NOMO-1 treated with dmso at 0.1 percent for 144 hours (cell line): ENCODE measurements at regions not wholly inside any gene's neighbourhood (a gene's known extent, or its start where the extent isn't known, plus 50 kb on each side); places are given as distances from the start of the nearest gene placed in this dataset.
A peak's percentile ranks its signal among the peaks of the same experiment; 100 is the strongest.
"Not testable (repeated sequence)": the region's sequence is repeated elsewhere in the genome, so short reads cannot be mapped to it uniquely, and the experiment has no call there.

Experiments
- DNase-seq: peaks from one replicate; lab custom pipeline; 2025; ENCODE audit not compliant: unreplicated experiment; lab: John Stamatoyannopoulos, UW

DNA sequence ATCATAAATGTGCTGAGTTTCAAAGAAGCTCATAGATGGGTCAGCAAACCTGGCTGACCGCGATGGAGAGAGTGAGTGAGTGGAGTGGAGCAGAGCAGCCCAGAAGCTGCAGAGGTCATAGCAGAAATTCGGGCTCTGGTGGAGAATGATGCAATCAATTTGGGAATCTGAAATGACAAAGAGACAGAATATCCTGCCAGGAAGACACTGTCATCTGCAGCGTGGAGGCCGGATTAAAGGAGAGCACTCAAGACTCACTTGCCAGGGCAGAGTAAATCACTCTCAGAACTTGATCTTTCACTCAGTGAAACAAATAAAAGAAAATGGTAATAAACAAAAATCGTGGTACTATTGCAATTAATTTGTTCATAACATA lies 109.6 kb upstream of the RREB1 start:
- DNase-seq = no peak

DNA sequence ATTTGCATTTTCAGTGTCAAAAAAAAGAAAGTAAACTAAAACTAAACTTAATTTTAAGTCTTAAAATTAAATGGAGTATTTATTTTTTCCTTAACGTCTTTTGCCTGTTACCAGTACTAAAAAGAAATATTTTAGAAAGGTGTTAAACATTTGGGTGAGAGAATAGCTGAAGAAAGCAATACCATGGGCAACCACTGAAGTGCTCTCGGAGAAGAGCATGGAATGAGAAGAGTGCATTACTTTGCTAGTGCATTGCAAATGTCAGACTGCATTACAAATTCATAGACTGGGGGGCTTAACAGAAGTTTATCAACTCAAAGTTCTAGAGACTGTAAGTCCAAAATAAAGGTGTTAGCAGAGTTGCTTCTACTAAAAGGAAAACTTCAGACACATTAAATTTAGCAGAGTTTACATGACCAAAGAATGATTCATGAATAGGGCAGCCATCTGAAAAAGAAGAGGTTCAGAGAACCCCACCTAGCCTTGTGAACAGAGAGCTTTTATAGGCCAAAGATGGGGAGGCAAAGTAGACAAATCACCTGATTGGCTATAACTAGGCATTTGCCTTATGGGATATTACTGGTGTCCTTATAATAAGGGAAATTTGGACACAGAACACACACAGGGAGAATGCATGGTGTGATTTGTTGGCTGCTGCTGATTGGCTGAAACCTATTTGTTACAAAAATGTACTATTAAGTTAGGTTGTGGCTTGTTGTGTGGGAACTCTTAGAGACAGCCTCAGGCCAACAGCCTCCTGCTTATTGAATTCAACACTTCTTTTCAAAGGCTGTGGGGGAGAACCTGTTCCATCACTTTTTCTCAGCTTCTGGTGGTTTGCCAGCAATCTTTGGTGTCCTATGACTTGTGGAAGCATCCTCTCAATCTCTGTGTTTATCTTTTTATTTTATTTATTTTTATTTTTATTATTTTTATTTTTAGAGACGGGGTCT lies 106.7 kb upstream of the RREB1 start:
- DNase-seq = no peak

DNA sequence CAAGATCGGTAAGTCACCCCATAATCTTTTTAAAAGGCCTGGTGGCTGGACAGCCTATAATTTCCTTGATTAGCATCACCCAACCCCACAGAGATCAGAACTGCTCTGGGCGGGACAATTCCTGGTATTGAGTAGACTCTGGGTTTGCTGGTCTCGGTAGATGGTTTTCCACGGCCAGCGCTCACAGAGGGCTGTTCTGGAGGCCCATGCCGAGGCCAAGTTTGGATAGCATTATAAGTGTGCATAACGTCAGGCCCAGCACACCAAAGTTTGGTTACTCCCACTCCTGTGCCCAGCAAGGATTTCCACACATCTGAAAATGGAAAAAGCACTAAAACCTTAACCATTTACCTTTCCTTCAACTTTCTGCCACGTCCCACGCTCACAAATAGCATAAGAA lies 104.7 kb upstream of the RREB1 start:
- no peak for DNase-seq

DNA sequence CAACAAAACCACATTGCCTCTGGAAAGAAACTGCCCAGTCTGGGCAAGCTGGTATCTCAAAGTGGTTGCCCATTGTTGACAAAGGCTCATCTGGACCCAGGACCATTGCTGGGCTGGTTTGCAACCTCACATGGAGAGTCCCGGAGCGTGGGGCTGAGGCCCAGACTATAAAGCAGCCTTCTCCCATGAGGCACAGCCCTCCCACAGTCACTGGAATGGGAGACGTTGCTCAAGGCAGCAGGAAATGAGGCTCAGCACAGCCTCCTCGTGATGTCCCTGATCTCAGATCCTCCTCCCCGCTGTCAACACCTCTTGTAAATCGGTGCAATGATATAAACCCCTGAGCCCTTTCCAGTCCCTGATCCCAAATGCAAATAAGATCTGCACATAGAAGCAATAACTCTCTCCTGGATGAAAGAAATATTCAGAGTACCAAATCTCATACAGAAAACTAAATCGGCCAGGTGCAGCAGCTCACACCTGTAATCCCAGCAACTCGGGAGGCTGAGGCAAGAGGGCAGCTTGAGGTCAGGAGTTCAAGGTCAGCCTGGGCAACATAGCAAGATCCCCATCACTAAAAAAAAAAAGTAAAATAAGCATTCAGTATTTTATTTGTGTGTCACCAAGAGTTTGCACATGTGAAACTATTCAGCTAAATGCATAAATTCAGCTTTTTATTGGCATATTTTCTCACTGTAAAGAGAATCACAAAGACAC lies 103.0 kb upstream of the RREB1 start:
- DNase-seq = no peak

DNA sequence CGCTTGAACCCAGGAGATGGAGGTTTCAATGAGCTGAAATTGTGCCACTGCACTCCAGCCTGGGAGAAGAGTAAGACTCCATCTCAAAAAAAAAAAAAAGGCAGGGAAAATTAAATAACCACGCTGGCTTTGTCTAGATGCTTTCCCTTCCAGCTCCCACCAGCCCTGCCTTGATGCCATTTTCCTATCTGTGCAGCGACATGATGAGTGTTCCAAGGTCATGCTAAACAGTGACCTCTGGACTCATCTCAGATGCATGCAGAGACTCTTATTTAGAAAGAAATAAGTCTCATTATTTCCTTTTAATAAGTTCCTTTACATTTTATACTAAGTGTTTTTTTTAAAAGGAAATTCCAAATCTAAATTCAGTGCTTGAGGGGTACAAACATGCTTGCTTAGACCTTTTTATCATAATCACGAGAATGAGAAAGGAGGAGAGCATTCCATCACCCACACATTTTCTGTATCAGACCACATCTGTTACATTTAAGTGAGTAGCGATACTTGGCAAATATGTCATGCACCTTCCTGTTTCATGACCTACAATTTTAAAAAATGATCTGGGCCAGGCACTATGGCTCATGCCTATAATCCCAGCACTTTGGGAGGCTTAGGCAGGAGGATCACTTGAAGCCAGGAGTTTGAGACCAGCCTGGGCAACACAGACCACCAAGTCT lies 101.1 kb upstream of the RREB1 start:
- no peak for DNase-seq

DNA sequence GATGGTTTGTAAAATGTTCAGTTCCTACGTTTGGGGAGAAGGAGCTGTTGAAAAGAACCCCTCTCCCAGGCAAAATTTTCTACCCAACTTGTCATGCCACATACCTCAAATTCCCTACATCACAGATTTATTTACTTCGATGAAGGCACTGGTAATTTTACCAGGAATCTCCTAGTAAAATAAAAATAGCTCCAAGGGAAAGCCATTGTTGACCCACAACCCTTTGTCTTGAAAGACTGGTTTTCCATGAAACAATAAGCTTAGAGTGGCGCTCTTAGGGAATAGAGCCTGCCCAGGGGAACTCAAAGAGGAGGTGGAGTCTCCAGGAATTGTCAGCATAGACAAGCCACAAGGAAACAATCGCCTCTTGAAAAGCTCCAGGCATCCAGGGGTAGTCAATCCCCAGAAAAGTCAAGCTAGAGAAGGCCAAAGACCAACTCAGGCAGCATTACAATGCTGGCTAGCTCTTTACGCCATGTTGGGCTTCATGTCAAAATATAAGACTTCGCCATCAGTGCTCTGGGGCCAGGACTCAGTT lies 99.2 kb upstream of the RREB1 start:
- DNase-seq = no peak

DNA sequence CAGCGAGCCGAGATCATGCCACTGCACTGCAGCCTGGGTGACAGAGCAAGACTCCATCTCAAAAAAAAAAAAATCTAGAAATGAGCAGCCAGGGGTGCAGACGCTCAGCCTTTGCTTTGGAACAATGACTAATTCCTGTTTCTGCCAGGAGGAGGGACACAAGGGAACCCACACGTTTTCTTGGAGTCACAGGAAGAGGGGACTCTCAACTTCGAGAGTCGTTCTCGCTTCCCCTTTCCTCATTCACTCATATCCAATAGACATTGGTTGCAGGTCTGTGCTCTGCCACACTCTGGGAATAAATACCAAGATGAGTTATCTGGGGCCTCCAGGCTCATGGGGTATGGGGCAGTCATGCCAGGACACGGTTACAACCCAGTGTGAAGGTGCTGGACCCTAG lies 91.5 kb upstream of the RREB1 start:
- no peak for DNase-seq

DNA sequence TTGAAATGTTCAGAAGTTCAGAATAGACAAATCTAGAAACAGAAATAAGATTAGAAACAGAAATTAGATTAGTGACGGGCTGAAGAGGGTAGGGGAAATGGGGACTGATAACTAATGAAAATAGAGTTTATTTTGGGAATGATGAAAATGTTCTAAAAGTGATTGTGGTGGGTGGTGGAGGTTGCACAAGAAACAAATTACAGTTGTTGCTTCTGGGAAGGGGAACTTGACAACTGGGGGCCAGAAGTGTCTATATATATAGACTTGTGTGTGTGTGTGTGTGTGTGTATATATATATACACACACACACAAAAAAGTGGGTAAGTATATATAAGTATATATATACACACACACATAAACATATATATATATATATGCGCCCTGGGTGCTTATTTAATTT lies 86.5 kb upstream of the RREB1 start:
- peak; percentile 45 for DNase-seq

DNA sequence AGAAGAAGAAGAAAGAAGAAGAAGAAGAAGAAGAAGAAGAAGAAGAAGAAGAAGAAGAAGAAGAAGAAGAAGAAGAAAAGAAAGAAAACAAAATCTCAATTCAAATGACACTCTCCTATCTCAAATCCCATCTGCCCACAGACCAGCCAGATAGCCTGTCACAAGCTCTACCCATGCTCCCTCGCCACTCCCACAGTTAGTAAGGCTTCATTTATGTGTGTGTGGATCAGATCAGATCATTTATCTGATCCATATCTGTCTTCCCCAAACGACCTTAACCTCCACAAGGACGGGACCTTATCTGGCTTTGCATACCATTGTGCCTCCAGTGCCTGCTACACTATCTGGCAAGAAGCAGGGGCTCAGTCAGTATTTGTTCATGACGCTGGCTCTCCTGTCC lies 81.9 kb upstream of the RREB1 start:
- DNase-seq = no peak

DNA sequence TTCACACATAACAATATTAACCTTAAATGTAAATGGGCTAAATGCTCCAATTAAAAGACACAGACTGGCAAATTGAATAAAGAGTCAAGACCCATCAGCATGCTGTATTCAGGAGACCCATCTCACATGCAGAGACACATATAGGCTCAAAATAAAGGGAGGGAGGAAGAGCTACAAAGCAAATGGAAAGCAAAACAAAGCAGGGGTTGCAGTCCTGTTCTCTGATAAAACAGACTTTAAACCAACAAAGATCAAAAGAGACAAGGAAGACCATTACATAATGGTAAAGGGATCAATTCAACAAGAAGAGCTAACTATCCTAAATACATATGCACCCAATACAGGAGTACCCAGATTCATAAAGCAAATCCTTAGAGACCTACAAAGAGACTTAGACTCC lies 78.8 kb upstream of the RREB1 start:
- DNase-seq = not testable (repeated sequence)

DNA sequence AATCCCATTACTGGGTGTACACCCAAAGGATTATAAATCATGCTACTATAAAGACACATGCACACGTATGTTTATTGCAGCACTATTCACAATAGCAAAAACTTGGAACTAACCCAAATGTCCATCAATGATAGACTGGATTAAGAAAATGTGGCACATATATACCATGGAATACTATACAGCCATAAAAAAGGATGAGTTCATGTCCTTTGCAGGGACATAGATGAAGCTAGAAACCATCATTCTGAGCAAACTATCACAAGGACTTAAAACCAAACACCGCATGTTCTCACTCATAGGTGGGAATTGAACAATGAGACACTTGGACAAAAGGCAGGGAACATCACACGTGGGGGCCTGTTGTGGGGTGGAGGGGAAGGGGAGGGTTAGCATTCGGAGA lies 76.8 kb upstream of the RREB1 start:
- not testable (repeated sequence) for DNase-seq

DNA sequence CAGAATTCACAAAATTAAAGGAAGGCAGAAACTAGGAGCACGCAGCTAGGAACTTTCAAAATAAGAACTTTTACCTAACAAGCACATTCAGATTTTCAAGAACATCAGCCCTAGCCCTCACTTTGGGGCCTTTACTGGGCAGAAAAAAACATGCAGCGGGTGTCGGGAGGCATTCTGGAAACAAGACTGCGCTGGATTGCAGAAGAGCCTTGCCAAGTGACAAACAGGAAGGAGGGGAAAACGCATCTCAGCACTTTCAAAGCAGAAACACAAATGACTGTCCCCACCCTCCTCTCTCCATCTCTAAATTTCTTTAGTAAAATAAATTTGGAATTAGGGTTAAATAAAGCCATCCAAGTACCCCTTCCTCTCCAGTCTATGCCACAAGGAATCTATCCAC lies 74.6 kb upstream of the RREB1 start:
- DNase-seq = no peak

DNA sequence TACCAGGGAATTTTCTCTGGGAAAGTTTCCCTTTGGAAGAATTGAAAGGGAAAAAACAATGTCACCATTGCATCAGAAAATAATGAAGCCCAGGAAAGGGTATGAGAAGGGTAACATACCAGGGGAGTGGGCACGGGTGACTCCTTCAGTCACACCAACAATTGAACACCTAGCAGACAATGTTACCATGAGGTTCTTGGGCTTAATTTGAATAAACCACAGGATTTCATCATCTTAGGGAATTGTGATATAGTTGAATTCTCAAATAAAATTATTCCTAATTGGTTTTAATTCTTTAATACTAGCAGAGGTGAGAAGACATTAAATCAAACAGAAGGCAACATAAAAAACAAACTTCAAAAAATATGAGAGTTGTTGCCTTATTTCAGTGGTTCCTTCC lies 73.7 kb upstream of the RREB1 start:
- no peak for DNase-seq

DNA sequence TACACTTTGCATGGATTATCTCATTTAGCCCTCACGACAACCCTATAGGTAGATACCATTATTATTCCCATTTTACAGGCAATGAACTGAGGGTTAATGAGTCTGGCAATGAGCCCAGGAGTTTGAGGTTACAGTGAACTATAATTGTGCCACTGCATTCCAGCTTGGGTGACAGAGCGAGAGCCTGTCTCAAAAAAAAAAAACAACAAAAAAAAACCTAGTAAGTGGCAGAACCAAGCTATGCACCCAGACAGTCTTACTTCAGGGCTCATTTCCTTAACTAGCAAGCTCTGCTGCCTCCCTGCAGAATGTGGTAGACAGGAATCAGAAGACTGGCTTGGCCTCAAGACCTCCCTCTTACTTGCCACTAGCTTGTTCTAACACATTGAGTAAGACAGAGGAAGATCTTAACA lies 71.9 kb upstream of the RREB1 start:
- no peak for DNase-seq

DNA sequence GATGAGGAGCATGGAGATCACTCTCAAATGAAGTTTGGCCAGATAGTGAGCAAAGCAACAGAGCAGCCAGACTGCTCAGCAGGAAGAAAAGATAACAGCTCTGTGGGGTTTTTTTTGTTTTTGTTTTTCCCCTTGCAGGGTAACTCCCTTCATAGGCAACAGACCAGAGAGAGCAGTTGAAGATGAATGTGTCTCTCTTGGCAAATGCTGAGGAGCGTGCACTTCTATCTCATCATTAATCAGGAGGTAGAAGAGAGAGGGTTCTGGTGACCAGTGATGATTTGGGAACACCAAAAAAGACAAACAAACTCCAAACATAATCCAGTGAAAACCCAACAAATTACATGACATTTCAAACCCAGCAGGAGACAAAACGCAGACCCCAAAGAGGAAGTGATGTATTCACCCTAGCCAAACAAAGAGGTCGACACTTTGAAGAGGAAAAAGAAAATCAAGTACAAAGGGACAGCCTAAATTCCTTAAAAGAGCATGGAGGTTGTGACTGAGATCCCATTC lies 66.2 kb upstream of the RREB1 start:
- DNase-seq = no peak

DNA sequence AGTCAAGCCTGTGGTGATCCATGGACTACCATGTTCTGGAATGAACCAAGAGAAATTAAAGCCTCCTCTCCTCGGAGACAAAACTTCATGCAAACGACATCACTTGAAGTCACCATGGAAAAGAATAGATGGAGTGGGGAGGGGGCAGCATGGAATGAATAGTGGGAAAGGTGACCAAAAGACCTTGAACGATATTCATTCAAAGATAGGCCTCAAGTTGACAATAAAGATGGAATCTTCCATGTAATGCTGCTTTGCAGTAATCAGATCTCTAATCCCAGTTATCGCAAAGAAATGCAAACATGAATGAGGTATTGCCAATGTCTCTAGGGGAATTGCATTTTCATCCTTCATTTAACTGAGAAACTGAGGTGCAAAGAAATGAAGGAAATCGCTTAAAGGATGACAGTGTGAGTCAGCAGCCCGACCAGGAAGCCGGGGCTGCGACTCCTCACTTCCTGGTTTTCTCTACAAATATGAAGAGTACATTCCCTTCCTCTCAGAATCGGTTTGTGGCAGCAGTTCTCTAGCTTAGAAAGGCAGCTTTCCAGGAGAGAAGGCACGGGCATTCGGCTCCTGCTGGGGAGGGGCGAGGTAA lies 65.6 kb upstream of the RREB1 start:
- DNase-seq = no peak

DNA sequence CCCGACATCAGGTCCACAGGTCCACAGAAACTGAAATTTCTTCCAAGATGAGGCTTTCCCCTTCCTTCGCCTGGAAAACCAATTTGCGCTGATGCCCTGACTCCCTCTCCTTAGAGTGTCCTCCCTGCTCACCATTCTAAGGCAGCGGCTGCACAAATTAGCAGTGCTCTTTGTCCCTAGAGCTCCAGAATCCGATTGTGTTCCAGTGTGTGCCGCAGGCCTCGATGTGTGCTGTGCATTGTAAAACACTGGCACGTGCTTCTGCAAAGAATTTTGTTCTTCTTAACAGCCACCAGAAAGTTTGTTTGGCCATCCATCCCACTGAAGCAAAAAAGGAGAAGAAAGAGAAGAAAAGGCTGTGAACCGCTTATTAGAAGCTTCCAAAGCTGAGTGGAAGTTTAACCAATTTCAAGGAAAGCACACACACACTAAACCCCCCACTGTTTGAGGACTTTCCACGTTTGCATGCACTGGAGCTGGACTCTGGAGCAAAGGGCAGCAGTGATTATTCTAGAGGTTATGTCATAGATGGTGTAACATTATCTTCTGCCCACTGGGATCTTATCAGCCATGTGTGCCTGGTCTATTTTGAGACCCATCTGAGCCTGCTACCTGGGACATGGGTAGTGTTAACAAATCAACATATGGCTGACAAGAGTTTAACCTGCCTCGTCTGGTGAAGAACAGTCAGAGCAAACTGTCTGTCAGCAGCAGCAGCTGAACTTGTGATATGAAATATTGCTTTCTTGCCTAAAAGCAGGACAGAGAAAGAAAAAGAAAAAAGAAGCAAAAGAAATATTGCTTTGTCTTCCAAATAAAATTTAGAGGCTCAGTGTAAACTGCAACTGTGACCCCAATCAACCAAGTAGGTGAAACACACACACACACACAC lies 64.9 kb upstream of the RREB1 start:
- no peak for DNase-seq

DNA sequence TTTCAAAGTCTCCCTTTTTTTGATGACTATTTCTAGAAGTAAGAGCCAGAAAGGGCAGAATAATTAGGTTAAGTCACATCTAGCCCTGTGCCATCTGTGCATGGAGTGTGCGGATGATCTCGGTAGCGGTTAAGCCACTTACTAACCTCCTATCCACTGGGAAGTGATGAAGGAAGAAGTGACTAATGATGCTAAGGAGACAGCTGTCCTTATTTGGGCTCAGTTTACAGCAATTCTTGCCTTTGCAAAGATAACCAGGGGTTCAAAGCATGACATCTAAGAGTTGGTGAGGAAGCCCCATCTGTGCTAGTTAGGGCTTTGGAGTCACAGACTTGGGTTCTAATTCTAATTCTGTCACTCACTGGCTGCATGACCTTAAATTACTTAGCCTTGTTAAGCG lies 62.4 kb upstream of the RREB1 start:
- DNase-seq = no peak

DNA sequence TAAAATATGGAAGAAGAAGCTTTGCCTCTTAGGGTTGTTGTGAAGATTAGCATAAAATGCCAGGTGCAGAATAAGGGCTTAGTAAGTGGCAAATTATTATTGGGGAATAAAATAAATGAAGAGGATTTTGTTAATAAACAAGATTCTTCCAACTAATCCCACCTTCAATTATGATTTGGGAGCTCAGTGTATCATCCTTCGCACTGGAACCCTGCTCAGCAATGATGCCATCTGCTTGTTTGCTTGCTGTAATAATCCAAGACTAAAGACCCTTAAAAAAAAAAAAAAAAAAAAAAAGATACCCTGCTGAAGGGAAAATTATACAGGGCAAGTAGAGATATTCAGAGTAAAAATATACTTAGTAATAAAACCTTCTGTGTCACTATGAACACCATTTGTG lies 62.0 kb upstream of the RREB1 start:
- DNase-seq = no peak

DNA sequence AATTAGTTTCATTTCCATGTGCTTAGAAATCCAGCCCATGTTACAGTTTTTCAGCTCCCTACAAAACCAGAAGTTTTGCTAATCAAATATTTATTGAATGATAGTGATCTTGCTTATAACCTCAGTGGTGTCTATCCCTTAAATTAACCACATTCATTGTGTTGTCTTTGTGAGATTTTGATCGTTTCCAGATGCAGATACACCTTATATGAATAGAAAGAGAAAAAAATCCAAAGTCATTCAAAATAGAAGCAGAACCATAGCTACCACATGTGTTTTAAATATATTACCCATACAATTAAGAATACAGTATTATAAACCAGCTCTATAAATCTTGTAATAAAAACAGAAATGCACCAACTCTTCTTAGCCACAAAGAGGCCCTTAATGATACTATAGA lies 60.6 kb upstream of the RREB1 start:
- DNase-seq = no peak
